Sigmoid colon (tissue), 6 donors: ENCODE measurements at regions not wholly inside any gene's neighbourhood (a gene's known extent, or its start where the extent isn't known, plus 50 kb on each side); places are given as distances from the start of the nearest gene placed in this dataset.

Experiments used
- DNase-seq: peaks from one replicate; pipeline ENCODE4 v3.0.0-alpha.2; 2019
- H3K27ac ChIP-seq, 4 donors: fragments of 200-600 bp; sonication (generic); one replicate each; pipeline ENCODE4 v1.5.1; 2016 to 2019; ENCODE audit warnings: mild to moderate bottlenecking in 1 of 4
- H3K27me3 ChIP-seq, 3 donors: fragments of 200-600 bp; sonication (generic); one replicate each; pipeline ENCODE4 v1.5.1; 2019; ENCODE audit warnings: mild to moderate bottlenecking in 1 of 3
- H3K36me3 ChIP-seq, 4 donors: fragments of 200-600 bp; sonication (generic); one replicate each; pipeline ENCODE4 v1.5.1; 2016 to 2019
- H3K4me1 ChIP-seq, 4 donors: fragments of 200-600 bp; sonication (generic); one replicate each; pipeline ENCODE4 v1.5.1; 2017 to 2019
- H3K4me3 ChIP-seq, 4 donors: fragments of 200-600 bp; sonication (generic); one replicate each; pipeline ENCODE4 v1.5.1; 2017 to 2019; ENCODE audit warnings: mild to moderate bottlenecking in 2 of 4, moderate library complexity in 1 of 4
- H3K9me3 ChIP-seq, 4 donors: fragments of 200-600 bp in 3 of 4; sonication (generic) in 3 of 4; one replicate each; pipeline versions ENCODE4 v1.5.1 to v1.6.1; 2013 to 2019
- EP300 ChIP-seq, 4 donors: sonication (generic); formaldehyde crosslinking; IDR thresholded peaks; one replicate each; pipeline ENCODE4 v1.6.1; 2017; ENCODE audit warnings: antibody characterized with exemption in 4 of 4
- POLR2A ChIP-seq, 2 donors: fragments of 450-650 bp; IDR thresholded peaks; one replicate each; pipeline ENCODE4 v1.6.1; 2016; ENCODE audit warnings: antibody characterized with exemption in 2 of 2, mild to moderate bottlenecking in 2 of 2, moderate library complexity in 2 of 2
- POLR2AphosphoS5 ChIP-seq, 4 donors: sonication (generic); formaldehyde crosslinking; IDR thresholded peaks; one replicate each; pipeline ENCODE4 v1.6.1; 2017; ENCODE audit warnings: antibody characterized with exemption in 4 of 4
- WGBS, 2 donors: extraction: QIAGEN DNeasy Blood & Tissue Kit; methylation state at CpG; one replicate each; pipeline ENCODE4 v1.1.7; 2013; 5-methylcytosine and 5-hydroxymethylcytosine counted together
- intact Hi-C: fragments of 100-400 bp; cut with DNase I; formaldehyde crosslinking; loops from one replicate; pipeline ENCODE4 v1.15.1; 2023
- TF ChIP-seq, protein P1 (sequence below), 4 experiments: fragments of 450-650 bp in 3 of 4; fragments of 200-600 bp in 1 of 4; IDR thresholded peaks; one replicate each; pipeline ENCODE4 v1.5.1; 2016 to 2019; ENCODE audit warnings: antibody characterized with exemption in 4 of 4, mild to moderate bottlenecking in 3 of 4, moderate library complexity in 2 of 4
- donor health status: healthy with polysubstance abuse.
- donor health status: healthy.

DNA sequence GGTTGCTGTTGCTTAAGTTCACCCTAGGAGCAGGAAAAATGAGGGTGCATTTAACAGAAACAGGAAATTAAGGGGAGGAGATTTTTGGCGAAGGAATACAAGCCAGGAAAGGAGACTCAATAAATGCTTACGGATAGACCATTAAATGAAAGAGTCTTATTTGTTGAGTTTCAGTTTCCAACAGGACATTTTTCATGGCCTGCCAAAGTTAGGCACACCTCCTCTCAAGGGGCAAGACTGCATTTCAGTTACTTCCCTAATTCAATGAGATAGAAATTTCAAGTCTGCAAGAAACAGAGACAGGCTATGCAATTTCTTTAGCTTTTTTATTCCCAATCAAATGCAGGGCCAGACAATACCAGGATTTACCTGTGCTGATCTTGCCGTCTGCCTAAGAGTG lies 394.7 kb upstream of the KLHL29 start:
- H3K36me3 ChIP-seq = no peaks in the 10 kb centered on the region
- H3K27ac ChIP-seq = no peak overlapping the region
- intact Hi-C loops = no loop called here
- TF ChIP-seq POLR2AphosphoS5 (IDR thresholded peaks at IDR 0.05) (no peak), EP300 (IDR thresholded peaks at IDR 0.05) (no peak)
- TF ChIP-seq, protein P1, sequence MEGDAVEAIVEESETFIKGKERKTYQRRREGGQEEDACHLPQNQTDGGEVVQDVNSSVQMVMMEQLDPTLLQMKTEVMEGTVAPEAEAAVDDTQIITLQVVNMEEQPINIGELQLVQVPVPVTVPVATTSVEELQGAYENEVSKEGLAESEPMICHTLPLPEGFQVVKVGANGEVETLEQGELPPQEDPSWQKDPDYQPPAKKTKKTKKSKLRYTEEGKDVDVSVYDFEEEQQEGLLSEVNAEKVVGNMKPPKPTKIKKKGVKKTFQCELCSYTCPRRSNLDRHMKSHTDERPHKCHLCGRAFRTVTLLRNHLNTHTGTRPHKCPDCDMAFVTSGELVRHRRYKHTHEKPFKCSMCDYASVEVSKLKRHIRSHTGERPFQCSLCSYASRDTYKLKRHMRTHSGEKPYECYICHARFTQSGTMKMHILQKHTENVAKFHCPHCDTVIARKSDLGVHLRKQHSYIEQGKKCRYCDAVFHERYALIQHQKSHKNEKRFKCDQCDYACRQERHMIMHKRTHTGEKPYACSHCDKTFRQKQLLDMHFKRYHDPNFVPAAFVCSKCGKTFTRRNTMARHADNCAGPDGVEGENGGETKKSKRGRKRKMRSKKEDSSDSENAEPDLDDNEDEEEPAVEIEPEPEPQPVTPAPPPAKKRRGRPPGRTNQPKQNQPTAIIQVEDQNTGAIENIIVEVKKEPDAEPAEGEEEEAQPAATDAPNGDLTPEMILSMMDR (IDR thresholded peaks at IDR 0.05) = no peak
- no peaks in the 10 kb centered on the region for H3K27me3 ChIP-seq
- no peaks in the 10 kb centered on the region for H3K4me1 ChIP-seq
- no peak for DNase-seq
- H3K4me3 ChIP-seq = no peak overlapping the region
- 67 to 77% methylated on average over 3 of the region's 3 CpGs for WGBS, 2 donors
- H3K9me3 ChIP-seq = no peaks in the 10 kb centered on the region

DNA sequence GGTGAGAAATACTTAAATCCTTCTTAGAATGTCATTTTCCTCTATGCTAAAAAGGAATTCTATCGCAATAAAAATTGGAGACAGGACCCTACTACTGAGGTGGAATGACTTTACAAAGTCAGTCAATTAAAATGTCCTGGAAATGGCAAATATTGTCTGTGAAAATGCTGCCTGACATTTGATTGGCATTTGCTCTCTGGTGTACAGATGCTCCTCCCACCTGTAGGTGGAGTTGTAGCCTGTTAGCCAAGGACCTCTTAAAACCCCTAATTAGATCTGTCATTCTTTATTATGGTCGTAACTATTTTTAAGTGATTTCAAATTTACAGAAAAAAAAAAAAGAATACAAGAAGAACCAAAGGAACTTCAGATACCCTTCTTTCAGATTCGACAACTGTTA lies 393.1 kb upstream of the KLHL29 start:
- H3K9me3 ChIP-seq = no peaks in the 10 kb centered on the region
- peaks cover 0 to 3% (median 0%) of the 10 kb centered on the region in 4 donors for H3K4me1 ChIP-seq
- no peak for DNase-seq
- H3K4me3 ChIP-seq = no peak overlapping the region
- no peaks in the 10 kb centered on the region for H3K27me3 ChIP-seq
- intact Hi-C loops = no loop called here
- H3K36me3 ChIP-seq = no peaks in the 10 kb centered on the region
- no peak overlapping the region for H3K27ac ChIP-seq
- no peak for TF ChIP-seq POLR2AphosphoS5 (IDR thresholded peaks at IDR 0.05)
- TF ChIP-seq, protein P1 (IDR thresholded peaks at IDR 0.05) = no peak
- no peak for TF ChIP-seq POLR2A (IDR thresholded peaks at IDR 0.05)
- no peak for TF ChIP-seq EP300 (IDR thresholded peaks at IDR 0.05)
- 86 to 91% methylated on average over 3 of the region's 3 CpGs for WGBS, 2 donors

DNA sequence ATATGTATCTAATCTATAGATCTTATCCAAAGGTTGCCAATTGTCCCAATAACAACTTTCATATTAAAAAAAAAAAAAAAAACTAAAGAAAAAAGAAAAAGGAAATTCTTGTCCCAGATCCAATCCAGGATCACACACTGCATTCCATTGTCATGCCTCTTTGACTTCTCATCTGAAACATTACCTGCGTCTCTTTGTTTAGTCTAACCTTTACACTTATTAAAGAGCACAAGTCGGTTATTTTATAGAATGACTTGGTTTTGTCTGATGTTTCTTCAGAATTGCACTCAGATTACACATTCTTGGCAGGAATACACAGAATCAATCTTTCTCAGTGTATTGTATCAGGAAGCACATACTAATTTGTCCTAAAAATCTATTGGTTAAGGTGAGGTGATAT lies 392.5 kb upstream of the KLHL29 start:
- Histone ChIP-seq H3K36me3 (no peaks in the 10 kb centered on the region), H3K4me3 (no peak overlapping the region), H3K27ac (no peak overlapping the region), H3K9me3 (no peaks in the 10 kb centered on the region), H3K27me3 (no peaks in the 10 kb centered on the region), H3K4me1 (peaks cover 0 to 4% (median 0%) of the 10 kb centered on the region in 4 donors)
- intact Hi-C loops = no loop called here
- TF ChIP-seq POLR2A (IDR thresholded peaks at IDR 0.05) (no peak), EP300 (IDR thresholded peaks at IDR 0.05) (no peak), POLR2AphosphoS5 (IDR thresholded peaks at IDR 0.05) (no peak)
- TF ChIP-seq, protein P1 (IDR thresholded peaks at IDR 0.05) = no peak
- 65 to 82% methylated on average over 2 of the region's 2 CpGs for WGBS, 2 donors
- DNase-seq = no peak

DNA sequence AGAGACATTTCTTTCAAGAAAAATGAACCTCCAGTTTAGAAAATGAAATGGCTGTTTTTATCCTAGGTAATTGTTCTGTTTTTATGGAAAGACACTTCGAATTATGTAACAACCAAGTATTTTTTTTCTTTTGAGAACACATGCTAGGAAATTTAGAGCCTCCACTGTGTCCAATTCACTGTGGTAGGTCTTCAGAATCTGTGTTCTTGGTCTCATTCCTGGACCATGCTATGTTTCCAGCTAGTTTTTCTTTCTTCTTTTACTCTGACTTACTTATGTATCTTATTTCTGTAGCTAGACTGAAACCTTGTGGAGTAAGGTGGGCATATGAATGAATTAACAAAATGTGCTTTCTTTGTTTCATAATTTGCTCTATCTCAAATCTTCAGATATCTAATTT lies 391.7 kb upstream of the KLHL29 start:
- WGBS, 2 donors = 70 to 88% methylated on average over 1 of the region's 1 CpG
- H3K27me3 ChIP-seq = no peaks in the 10 kb centered on the region
- H3K27ac ChIP-seq = no peak overlapping the region
- no peak overlapping the region for H3K4me3 ChIP-seq
- TF ChIP-seq POLR2AphosphoS5 (IDR thresholded peaks at IDR 0.05) (no peak), EP300 (IDR thresholded peaks at IDR 0.05) (no peak), POLR2A (IDR thresholded peaks at IDR 0.05) (no peak)
- TF ChIP-seq, protein P1 (IDR thresholded peaks at IDR 0.05) = no peak
- intact Hi-C loops = no loop called here
- no peaks in the 10 kb centered on the region for H3K9me3 ChIP-seq
- no peaks in the 10 kb centered on the region for H3K36me3 ChIP-seq
- H3K4me1 ChIP-seq = peaks cover 0 to 4% (median 0%) of the 10 kb centered on the region in 4 donors
- DNase-seq = no peak

DNA sequence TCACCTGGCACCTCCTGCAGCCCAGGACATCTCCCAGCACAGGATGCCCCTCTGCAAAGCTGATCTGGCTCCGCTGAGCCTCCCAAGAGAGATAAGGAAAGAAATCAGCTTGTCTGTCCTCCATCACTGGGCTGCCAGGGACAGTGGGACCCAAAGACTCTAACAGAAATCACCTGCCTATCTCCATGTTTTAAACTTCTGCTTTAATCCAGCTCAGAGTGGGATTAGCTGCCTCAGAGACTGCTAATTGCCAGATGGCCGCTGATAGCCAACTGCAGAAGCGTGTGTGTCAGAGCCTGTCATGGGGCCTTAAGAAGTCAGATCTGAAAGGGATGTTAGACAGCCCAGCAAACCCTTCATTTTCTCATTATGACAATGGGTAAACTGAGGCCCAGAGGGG lies 389.4 kb upstream of the KLHL29 start:
- no peaks in the 10 kb centered on the region for H3K27me3 ChIP-seq
- intact Hi-C loops = no loop called here
- H3K9me3 ChIP-seq = no peaks in the 10 kb centered on the region
- 91% methylated on average over 3 of the region's 3 CpGs for WGBS, 2 donors
- peaks cover 0 to 4% (median 0%) of the 10 kb centered on the region in 4 donors for H3K4me1 ChIP-seq
- H3K4me3 ChIP-seq = no peak overlapping the region
- no peak for DNase-seq
- no peaks in the 10 kb centered on the region for H3K36me3 ChIP-seq
- TF ChIP-seq, protein P1 (IDR thresholded peaks at IDR 0.05) = no peak
- no peak for TF ChIP-seq POLR2AphosphoS5 (IDR thresholded peaks at IDR 0.05)
- no peak for TF ChIP-seq EP300 (IDR thresholded peaks at IDR 0.05)
- TF ChIP-seq POLR2A (IDR thresholded peaks at IDR 0.05) = no peak
- no peak overlapping the region for H3K27ac ChIP-seq
